CD14-positive monocyte (primary cell): ENCODE measurements at regions not wholly inside any gene's neighbourhood (a gene's known extent, or its start where the extent isn't known, plus 50 kb on each side); places are given as distances from the start of the nearest gene placed in this dataset.

Experiments used
- DNase-seq, 3 donors: peaks; one replicate each; pipeline ENCODE4 v3.0.0-alpha.2; 2011 to 2022
- H2AFZ ChIP-seq: 2 replicates; pipeline ENCODE4 v1.6.0; 2012; ENCODE audit warnings: mild to moderate bottlenecking, low read depth, low read length, inconsistent platforms; ENCODE audit not compliant: insufficient read depth, poor library complexity, severe bottlenecking
- H3K27ac ChIP-seq, 2 donors: 1 replicate in 1 of 2; 2 replicates in 1 of 2; pipeline ENCODE4 v1.5.1; 2012 to 2013; ENCODE audit warnings: low read length in 2 of 2, control low read depth in 1 of 2, inconsistent platforms in 1 of 2, low read depth in 1 of 2, mild to moderate bottlenecking in 1 of 2
- H3K27me3 ChIP-seq, 2 donors: one replicate each; pipeline versions ENCODE4 v1.6.0 to v1.6.1; 2011 to 2013; ENCODE audit warnings: low read length in 2 of 2; ENCODE audit not compliant: control insufficient read depth in 2 of 2, insufficient read depth in 2 of 2
- H3K36me3 ChIP-seq, 2 donors: replicated peaks in 1 of 2; 1 replicate in 1 of 2; 2 replicates in 1 of 2; pipeline versions ENCODE4 v1.5.1 to v1.6.1; 2012 to 2013; ENCODE audit warnings: low read length in 2 of 2, control low read depth in 1 of 2, inconsistent platforms in 1 of 2, mild to moderate bottlenecking in 1 of 2; ENCODE audit not compliant: insufficient read depth in 2 of 2, control insufficient read depth in 1 of 2
- H3K4me1 ChIP-seq, 2 donors: 1 replicate in 1 of 2; 2 replicates in 1 of 2; pipeline versions ENCODE4 v1.5.1 to v1.6.1; 2012 to 2013; ENCODE audit warnings: low read length in 2 of 2, control low read depth in 1 of 2, inconsistent platforms in 1 of 2, mild to moderate bottlenecking in 1 of 2, moderate library complexity in 1 of 2; ENCODE audit not compliant: insufficient read depth in 2 of 2, control insufficient read depth in 1 of 2
- H3K4me2 ChIP-seq: replicated peaks from 2 replicates; pipeline ENCODE3; 2012; ENCODE audit warnings: low read length, moderate library complexity, mild to moderate bottlenecking; ENCODE audit not compliant: poor library complexity, severe bottlenecking; ENCODE audit errors: extremely low read depth
- H3K4me3 ChIP-seq, 3 experiments: fragments of 200-600 bp in 1 of 3; sonication (generic) in 1 of 3; replicated peaks in 1 of 3; 1 replicate in 2 of 3; 2 replicates in 1 of 3; pipeline ENCODE4 v1.5.1; 2011 to 2013; ENCODE audit warnings: low read length in 3 of 3, mild to moderate bottlenecking in 3 of 3, control low read depth in 2 of 3, low read depth in 2 of 3, inconsistent platforms in 1 of 3, moderate library complexity in 1 of 3
- H3K79me2 ChIP-seq: 2 replicates; pipeline ENCODE4 v1.6.0; 2012; ENCODE audit warnings: mild to moderate bottlenecking, control low read depth, inconsistent platforms, low read length, moderate library complexity; ENCODE audit not compliant: insufficient read depth
- H3K9ac ChIP-seq: 2 replicates; pipeline ENCODE4 v1.6.0; 2017; ENCODE audit warnings: low read length, mild to moderate bottlenecking; ENCODE audit not compliant: insufficient read depth, poor library complexity, severe bottlenecking
- H3K9me3 ChIP-seq, 2 donors: replicated peaks in 1 of 2; 1 replicate in 1 of 2; 2 replicates in 1 of 2; pipeline versions ENCODE4 v1.5.1 to v1.6.1; 2012 to 2013; ENCODE audit warnings: low read length in 2 of 2, control low read depth in 1 of 2; ENCODE audit not compliant: control insufficient read depth in 1 of 2, insufficient read depth in 1 of 2
- H4K20me1 ChIP-seq: 2 replicates; pipeline ENCODE4 v1.6.0; 2012; ENCODE audit warnings: mild to moderate bottlenecking, low read length, control low read depth, moderate library complexity; ENCODE audit not compliant: insufficient read depth
- H3K27ac Mint-ChIP-seq, 7 donors: one replicate each; pipeline ENCODE4 v1.8.0; 2020; ENCODE audit warnings: mild to moderate bottlenecking in 7 of 7, mixed read lengths in 7 of 7, moderate library complexity in 6 of 7, inconsistent platforms in 2 of 7
- H3K27me3 Mint-ChIP-seq, 3 donors: one replicate each; pipeline ENCODE4 v1.8.0; 2021 to 2022; ENCODE audit warnings: low read depth in 3 of 3, mild to moderate bottlenecking in 3 of 3, mixed read lengths in 3 of 3, moderate library complexity in 3 of 3, inconsistent platforms in 1 of 3
- H3K36me3 Mint-ChIP-seq, 2 donors: one replicate each; pipeline ENCODE4 v1.8.0; 2020; ENCODE audit warnings: mixed read lengths in 2 of 2, inconsistent platforms in 1 of 2, mild to moderate bottlenecking in 1 of 2
- H3K4me1 Mint-ChIP-seq: one replicate; pipeline ENCODE4 v1.8.0; 2020; ENCODE audit warnings: mild to moderate bottlenecking, mixed read lengths
- H3K4me3 Mint-ChIP-seq, 2 donors: one replicate each; pipeline ENCODE4 v1.8.0; 2020; ENCODE audit warnings: mild to moderate bottlenecking in 2 of 2, mixed read lengths in 2 of 2, moderate library complexity in 1 of 2
- H3K9me3 Mint-ChIP-seq, 7 donors: one replicate each; pipeline ENCODE4 v1.8.0; 2020 to 2022; ENCODE audit warnings: mixed read lengths in 7 of 7, mild to moderate bottlenecking in 6 of 7, moderate library complexity in 6 of 7, inconsistent platforms in 2 of 7
- WGBS: methylation state at CpG from one replicate; pipeline ENCODE4 v1.1.5; 2013; ENCODE audit warnings: missing lambda C conversion rate; ENCODE audit not compliant: insufficient coverage; 5-methylcytosine and 5-hydroxymethylcytosine counted together
- intact Hi-C, 2 donors: fragments of 100-400 bp; cut with micrococcal nuclease; formaldehyde crosslinking; loops; one replicate each; pipeline versions ENCODE4 v1.15.0 to v1.15.1; 2023
- TF ChIP-seq, protein P1 (sequence below): fragments of 200-600 bp; IDR thresholded peaks from one replicate; pipeline ENCODE4 v1.8.0; 2022; ENCODE audit warnings: antibody characterized with exemption, mild to moderate bottlenecking

- Mint-ChIP-seq H3K4me3 (no peak overlapping the region), H3K9me3 (peaks cover 2 to 19% (median 7%) of the 10 kb centered on the region in 7 donors), H3K27ac (no peak overlapping the region), H3K4me1 (no peaks in the 10 kb centered on the region), H3K27me3 (no peaks in the 10 kb centered on the region), H3K36me3 (no peaks in the 10 kb centered on the region)
- Histone ChIP-seq H3K9ac (no peak overlapping the region), H2AFZ (no peak overlapping the region), H3K4me1 (no peaks in the 10 kb centered on the region), H4K20me1 (no peaks in the 10 kb centered on the region), H3K27ac (no peak overlapping the region), H3K79me2 (no peaks in the 10 kb centered on the region), H3K36me3 (no peaks in the 10 kb centered on the region), H3K27me3 (no peaks in the 10 kb centered on the region), H3K9me3 (peaks cover 15 to 18% of the 10 kb centered on the region in 2 donors), H3K4me3 (no peak overlapping the region), H3K4me2 (no peak overlapping the region)
- TF ChIP-seq, protein P1, sequence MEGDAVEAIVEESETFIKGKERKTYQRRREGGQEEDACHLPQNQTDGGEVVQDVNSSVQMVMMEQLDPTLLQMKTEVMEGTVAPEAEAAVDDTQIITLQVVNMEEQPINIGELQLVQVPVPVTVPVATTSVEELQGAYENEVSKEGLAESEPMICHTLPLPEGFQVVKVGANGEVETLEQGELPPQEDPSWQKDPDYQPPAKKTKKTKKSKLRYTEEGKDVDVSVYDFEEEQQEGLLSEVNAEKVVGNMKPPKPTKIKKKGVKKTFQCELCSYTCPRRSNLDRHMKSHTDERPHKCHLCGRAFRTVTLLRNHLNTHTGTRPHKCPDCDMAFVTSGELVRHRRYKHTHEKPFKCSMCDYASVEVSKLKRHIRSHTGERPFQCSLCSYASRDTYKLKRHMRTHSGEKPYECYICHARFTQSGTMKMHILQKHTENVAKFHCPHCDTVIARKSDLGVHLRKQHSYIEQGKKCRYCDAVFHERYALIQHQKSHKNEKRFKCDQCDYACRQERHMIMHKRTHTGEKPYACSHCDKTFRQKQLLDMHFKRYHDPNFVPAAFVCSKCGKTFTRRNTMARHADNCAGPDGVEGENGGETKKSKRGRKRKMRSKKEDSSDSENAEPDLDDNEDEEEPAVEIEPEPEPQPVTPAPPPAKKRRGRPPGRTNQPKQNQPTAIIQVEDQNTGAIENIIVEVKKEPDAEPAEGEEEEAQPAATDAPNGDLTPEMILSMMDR, result no peak
- DNase-seq, result no peak
- intact Hi-C loops, result no loop called here
- WGBS, result 91% methylated on average over 17 of the region's 17 CpGs
These were observed 51.8 kb downstream of the POM121L12 start for GRCh38 chr7:53087274-53087673.

DNA sequence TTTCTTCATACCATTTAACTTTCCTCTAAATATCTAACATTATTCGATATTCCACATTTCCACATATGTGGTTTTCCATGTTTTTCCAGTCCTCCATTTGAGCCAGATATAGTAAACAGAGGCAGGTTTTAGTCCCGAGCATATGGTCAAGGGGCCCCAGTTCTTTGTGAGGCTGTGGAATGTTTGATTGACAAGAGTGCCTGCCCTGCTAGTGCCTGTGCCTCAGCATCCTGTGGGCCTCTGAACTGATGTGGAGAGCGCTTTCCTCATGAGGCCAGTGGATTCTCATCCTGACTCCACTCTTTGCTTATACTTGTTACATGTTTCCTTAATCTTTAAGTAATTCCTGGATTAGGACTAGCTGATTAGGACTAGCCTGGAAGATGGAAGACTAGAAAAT lies 58.8 kb downstream of the POM121L12 start:
- Histone ChIP-seq H3K79me2 (no peaks in the 10 kb centered on the region), H3K27ac (no peak overlapping the region), H3K4me3 (no peak overlapping the region), H2AFZ (no peak overlapping the region), H3K27me3 (no peaks in the 10 kb centered on the region), H3K4me1 (no peaks in the 10 kb centered on the region), H3K4me2 (no peak overlapping the region), H3K9ac (no peak overlapping the region), H4K20me1 (no peaks in the 10 kb centered on the region), H3K9me3 (peaks cover 3 to 12% of the 10 kb centered on the region in 2 donors), H3K36me3 (no peaks in the 10 kb centered on the region)
- H3K4me3 Mint-ChIP-seq, result no peak overlapping the region
- WGBS, result no CpG with 5 or more reads among the region's 3 CpGs
- TF ChIP-seq, protein P1, result no peak
- no peak overlapping the region for H3K27ac Mint-ChIP-seq
- intact Hi-C loops, result no loop called here
- DNase-seq, result no peak
- no peaks in the 10 kb centered on the region for H3K4me1 Mint-ChIP-seq
- no peaks in the 10 kb centered on the region for H3K36me3 Mint-ChIP-seq
- H3K27me3 Mint-ChIP-seq, result no peaks in the 10 kb centered on the region
- H3K9me3 Mint-ChIP-seq, result peaks cover 0 to 2% (median 0%) of the 10 kb centered on the region in 7 donors
